ENCODE measurements at regions not wholly inside any gene's neighbourhood (a gene's known extent, or its start where the extent isn't known, plus 50 kb on each side); places are given as distances from the start of the nearest gene placed in this dataset.

DNA sequence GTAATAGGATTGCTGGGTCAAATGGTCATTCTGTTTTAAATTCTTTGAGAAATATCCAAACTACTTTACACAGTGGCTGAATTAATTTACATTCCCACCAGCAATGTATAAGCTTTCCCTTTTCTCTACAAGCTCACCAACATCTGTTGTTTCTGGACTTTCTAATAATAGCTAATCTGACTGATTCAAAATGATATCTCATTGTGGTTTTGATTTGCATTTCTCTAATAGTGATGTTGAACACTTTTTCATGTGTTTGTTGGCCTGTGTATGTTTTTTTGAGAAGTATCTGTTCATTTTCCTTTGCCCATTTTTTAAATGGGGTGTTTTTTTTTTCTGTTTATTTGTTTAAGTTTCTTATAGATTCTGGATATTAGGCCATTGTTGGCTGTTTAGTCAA is 659.0 kb upstream of the GNPDA2 start:
- H3K4me3 ChIP-seq: no peak overlapping the region
- in situ Hi-C loops (cut with MboI) (no loop called here), intact Hi-C loops (cut with micrococcal nuclease; ENCODE audit: unreplicated experiment) (no loop called here)
- H2AFZ ChIP-seq (ENCODE audit: control insufficient read depth, low read depth, low read length): no peak overlapping the region
- H3K4me2 ChIP-seq (ENCODE audit: control insufficient read depth, insufficient read depth): no peak overlapping the region
- ChIA-PET CTCF (no interaction called here), RAD21 (ENCODE audit: unreplicated experiment) (interaction anchor here (0.5 kb wide), 1 partner anchor 29 kb away, joined by 3 read pairs; no protein-coding TSS in a partner anchor), POLR2A (no interaction called here), SMC1A (ENCODE audit: uncharacterized antibody, unreplicated experiment) (no interaction called here)
- no peaks in the 10 kb centered on the region for H3K36me3 ChIP-seq (ENCODE audit: control insufficient read depth in 2 of 2, insufficient read depth in 2 of 2, low read length in 1 of 2)
- no peak for DNase-seq (ENCODE audit: low read depth, low spot score)
- no peak for ATAC-seq
- H4K20me1 ChIP-seq (ENCODE audit: control insufficient read depth, insufficient read depth): no peaks in the 10 kb centered on the region
- no peaks in the 10 kb centered on the region; the same call in 2 of the 3 replicates for H3K9me3 ChIP-seq (replicated peaks; ENCODE audit: control insufficient read depth, insufficient read depth, low read length)
- no peak overlapping the region for H3K9ac ChIP-seq (ENCODE audit: control insufficient read depth, insufficient read depth, low read length)
- no peaks in the 10 kb centered on the region for H3K27me3 ChIP-seq (replicated peaks in 1 of 2; ENCODE audit: control insufficient read depth in 2 of 2, insufficient read depth in 2 of 2, low read length in 1 of 2)
- no TSS peak for BruUV-seq (replicated peaks)
- no peak for FAIRE-seq
- TF ChIP-seq HDAC6 (IDR thresholded peaks at IDR 0.05; ENCODE audit: unreplicated experiment): no peak
- TF ChIP-seq RUNX3 (IDR thresholded peaks at IDR 0.05; ENCODE audit: low read length): peak; percentile 24; the same call in 1 of the 2 replicates
- TF ChIP-seq JUNB (IDR thresholded peaks at IDR 0.05): 0 out of 2 replicates have a peak, but pooled peaks have one; percentile 15
- H3K4me1 ChIP-seq (ENCODE audit: control insufficient read depth, insufficient read depth, low read length): no peaks in the 10 kb centered on the region
- H3K27ac ChIP-seq (ENCODE audit: control insufficient read depth, insufficient read depth): no peak overlapping the region
- H3K79me2 ChIP-seq (ENCODE audit: control insufficient read depth, insufficient read depth, low read length): no peaks in the 10 kb centered on the region

- TF ChIP-seq MTA3 (IDR thresholded peaks at IDR 0.05; ENCODE audit: borderline replicate concordance, low read length) (no peak), EP300 (IDR thresholded peaks at IDR 0.05; ENCODE audit: borderline replicate concordance in 1 of 2, control insufficient read depth in 1 of 2, low read depth in 2 of 2, low read length in 2 of 2) (no peak), SRF (IDR thresholded peaks at IDR 0.05; ENCODE audit: low read depth in 2 of 2, low read length in 2 of 2) (no peak), NR2F1 (conservative IDR thresholded peaks at IDR 0.05) (no peak), CBX5 (IDR thresholded peaks at IDR 0.05; ENCODE audit: low read depth) (no peak), CEBPB (IDR thresholded peaks at IDR 0.05; ENCODE audit: borderline replicate concordance in 1 of 2, low read depth in 2 of 2, low read length in 2 of 2) (no peak), FOXM1 (IDR thresholded peaks at IDR 0.05; ENCODE audit: low read depth, low read length) (no peak), ZZZ3 (IDR thresholded peaks at IDR 0.05; ENCODE audit: control insufficient read depth, insufficient read length, low read depth) (no peak), ZNF687 (IDR thresholded peaks at IDR 0.05) (no peak), LARP7 (IDR thresholded peaks at IDR 0.05) (no peak)
- BruUV-seq (replicated peaks): no TSS peak
- Histone ChIP-seq H3K79me2 (ENCODE audit: control insufficient read depth, insufficient read depth, low read length) (no peaks in the 10 kb centered on the region), H3K4me1 (ENCODE audit: control insufficient read depth, insufficient read depth, low read length) (no peaks in the 10 kb centered on the region), H3K27me3 (replicated peaks in 1 of 2; ENCODE audit: control insufficient read depth in 2 of 2, insufficient read depth in 2 of 2, low read length in 1 of 2) (no peaks in the 10 kb centered on the region), H2AFZ (ENCODE audit: control insufficient read depth, low read depth, low read length) (no peak overlapping the region), H3K4me3 (no peak overlapping the region), H3K9me3 (replicated peaks; ENCODE audit: control insufficient read depth, insufficient read depth, low read length) (no peaks in the 10 kb centered on the region), H3K27ac (ENCODE audit: control insufficient read depth, insufficient read depth) (no peak overlapping the region), H4K20me1 (ENCODE audit: control insufficient read depth, insufficient read depth) (no peaks in the 10 kb centered on the region), H3K9ac (ENCODE audit: control insufficient read depth, insufficient read depth, low read length) (no peak overlapping the region), H3K36me3 (ENCODE audit: control insufficient read depth in 2 of 2, insufficient read depth in 2 of 2, low read length in 1 of 2) (no peaks in the 10 kb centered on the region), H3K4me2 (ENCODE audit: control insufficient read depth, insufficient read depth) (no peak overlapping the region)
- ChIA-PET RAD21 (ENCODE audit: unreplicated experiment) (no interaction called here), CTCF (no interaction called here), POLR2A (no interaction called here), SMC1A (ENCODE audit: uncharacterized antibody, unreplicated experiment) (interaction anchor here (0.7 kb wide), 1 partner anchor 36 kb away, joined by 3 read pairs; no protein-coding TSS in a partner anchor)
- DNase-seq (ENCODE audit: low read depth, low spot score) (no peak), ATAC-seq (no peak), FAIRE-seq (no peak)
- 0% methylated on average over 2 of the region's 2 CpGs for WGBS (ENCODE audit: insufficient coverage, insufficient replicate concordance, low lambda C conversion rate, missing lambda C conversion rate)
- in situ Hi-C loops (cut with MboI) (no loop called here), intact Hi-C loops (cut with micrococcal nuclease; ENCODE audit: unreplicated experiment) (no loop called here)
These were observed 644.1 kb upstream of the GNPDA2 start for GRCh38 chr4:45370408-45370807.

All from GM12878 (cell line).